ENCODE measurements at regions not wholly inside any gene's neighbourhood (a gene's known extent, or its start where the extent isn't known, plus 50 kb on each side); places are given as distances from the start of the nearest gene placed in this dataset.

GRCh38 chr12:40552868-40553267 lies 139.4 kb upstream of the CNTN1 start:
- no peak overlapping the region for H3K9ac ChIP-seq (ENCODE audit: control insufficient read depth, insufficient read depth, low read length)
- no peak overlapping the region for H3K27ac ChIP-seq (ENCODE audit: control insufficient read depth, insufficient read depth)
- ChIA-PET SMC1A (ENCODE audit: uncharacterized antibody, unreplicated experiment) (interaction anchor here (1.0 to 1.7 kb wide), 4 partner anchors 10 to 37 kb away, joined by 3 read pairs; no protein-coding TSS in a partner anchor), POLR2A (no interaction called here), CTCF (interaction anchor here (0.6 to 1.4 kb wide), 3 partner anchors 9 to 350 kb away, joined by 3 read pairs; no protein-coding TSS in a partner anchor), RAD21 (ENCODE audit: unreplicated experiment) (interaction anchor here (1.5 kb wide), 1 partner anchor 10 kb away, joined by 3 read pairs; no protein-coding TSS in a partner anchor)
- 48% methylated on average over 1 of the region's 1 CpG for WGBS (ENCODE audit: insufficient coverage, insufficient replicate concordance, low lambda C conversion rate, missing lambda C conversion rate)
- no TSS peak for BruUV-seq (replicated peaks)
- no peak overlapping the region for H3K4me2 ChIP-seq (ENCODE audit: control insufficient read depth, insufficient read depth)
- in situ Hi-C loops (cut with MboI) = no loop called here
- no peak for DNase-seq (ENCODE audit: low read depth, low spot score)
- H4K20me1 ChIP-seq (ENCODE audit: control insufficient read depth, insufficient read depth) = no peaks in the 10 kb centered on the region
- no peak for ATAC-seq
- no peak overlapping the region for H2AFZ ChIP-seq (ENCODE audit: control insufficient read depth, low read depth, low read length)
- no peaks in the 10 kb centered on the region for H3K36me3 ChIP-seq (ENCODE audit: control insufficient read depth in 2 of 2, insufficient read depth in 2 of 2, low read length in 1 of 2)
- H3K9me3 ChIP-seq (replicated peaks; ENCODE audit: control insufficient read depth, insufficient read depth, low read length) = no peaks in the 10 kb centered on the region
- H3K4me3 ChIP-seq = no peak overlapping the region
- intact Hi-C loops (cut with micrococcal nuclease; ENCODE audit: unreplicated experiment) = no loop called here
- no peaks in the 10 kb centered on the region for H3K79me2 ChIP-seq (ENCODE audit: control insufficient read depth, insufficient read depth, low read length)
- TF ChIP-seq ZNF592 (IDR thresholded peaks at IDR 0.05) = no peak
- TF ChIP-seq ESRRA (IDR thresholded peaks at IDR 0.05; ENCODE audit: low read length) = no peak
- TF ChIP-seq TCF12 (IDR thresholded peaks at IDR 0.05; ENCODE audit: low read depth, low read length) = no peak
- TF ChIP-seq CEBPB (IDR thresholded peaks at IDR 0.05; ENCODE audit: borderline replicate concordance in 1 of 2, low read depth in 2 of 2, low read length in 2 of 2) = no peak
- TF ChIP-seq RAD51 (IDR thresholded peaks at IDR 0.05) = no peak
- TF ChIP-seq ATF7 (IDR thresholded peaks at IDR 0.05; ENCODE audit: low read depth) = no peak
- TF ChIP-seq SMARCA5 (IDR thresholded peaks at IDR 0.05) = no peak
- no peak for TF ChIP-seq IRF4 (IDR thresholded peaks at IDR 0.05; ENCODE audit: low read depth, low read length)
- TF ChIP-seq NKRF (conservative IDR thresholded peaks at IDR 0.05) = no peak
- TF ChIP-seq GABPA (IDR thresholded peaks at IDR 0.05; ENCODE audit: low read depth) = no peak
- no peak for TF ChIP-seq RAD21 (IDR thresholded peaks at IDR 0.05; ENCODE audit: insufficient read depth, low read depth, low read length)
- TF ChIP-seq FOS (IDR thresholded peaks at IDR 0.05; ENCODE audit: borderline replicate concordance, extremely low read depth, insufficient read length) = no peak
- TF ChIP-seq CHD4 (IDR thresholded peaks at IDR 0.05) = no peak
- no peak for TF ChIP-seq SIX5 (IDR thresholded peaks at IDR 0.05; ENCODE audit: low read depth, low read length, severe bottlenecking)
- no peak for TF ChIP-seq EED (IDR thresholded peaks at IDR 0.05; ENCODE audit: low read depth)
- no peak for FAIRE-seq
- no peaks in the 10 kb centered on the region for H3K4me1 ChIP-seq (ENCODE audit: control insufficient read depth, insufficient read depth, low read length)
- H3K27me3 ChIP-seq (replicated peaks in 1 of 2; ENCODE audit: control insufficient read depth in 2 of 2, insufficient read depth in 2 of 2, low read length in 1 of 2) = no peaks in the 10 kb centered on the region

All from GM12878 (cell line).